Stomach (tissue), 4 donors: ENCODE measurements at regions not wholly inside any gene's neighbourhood (a gene's known extent, or its start where the extent isn't known, plus 50 kb on each side); places are given as distances from the start of the nearest gene placed in this dataset.

Experiments used
- CTCF ChIP-seq, 7 experiments: fragments of 450-650 bp in 4 of 7; fragments of 200-600 bp in 3 of 7; sonication (generic) in 3 of 7; IDR thresholded peaks; one replicate each; pipeline ENCODE4 v1.5.1; 2016 to 2019; ENCODE audit warnings: antibody characterized with exemption in 7 of 7, control low read depth in 2 of 7, mild to moderate bottlenecking in 1 of 7
- EP300 ChIP-seq: sonication (generic); formaldehyde crosslinking; IDR thresholded peaks from one replicate; pipeline ENCODE4 v1.6.1; 2017; ENCODE audit warnings: antibody characterized with exemption

- TF ChIP-seq CTCF (IDR thresholded peaks at IDR 0.05) (no peak), EP300 (no peak)
Observed at GRCh38 chr11:15655552-15655951, 540.8 kb downstream of the INSC start.
